HG03460 (cell line): ENCODE measurements at regions not wholly inside any gene's neighbourhood (a gene's known extent, or its start where the extent isn't known, plus 50 kb on each side); places are given as distances from the start of the nearest gene placed in this dataset.
"Not testable (repeated sequence)": the region's sequence is repeated elsewhere in the genome, so short reads cannot be mapped to it uniquely, and the experiment has no call there.

Experiments
- ATAC-seq: cut with Tn5 transposase; IDR thresholded peaks from one replicate; pipeline ENCODE4 v1.9.1; 2021; ENCODE audit not compliant: unreplicated experiment

GRCh38 chr2:13504808-13505207 is 788.1 kb downstream of the TRIB2 start:
- ATAC-seq = peak; percentile 63

- no peak for ATAC-seq
Observed at GRCh38 chr2:13508671-13509070, 791.9 kb downstream of the TRIB2 start.

- no peak for ATAC-seq
Observed at GRCh38 chr2:13515254-13515653, 798.5 kb downstream of the TRIB2 start.

- ATAC-seq = no peak
Observed at GRCh38 chr2:13522096-13522495, 805.4 kb downstream of the TRIB2 start.

- peak; percentile 93 for ATAC-seq
Observed at GRCh38 chr2:13522917-13523821, 806.4 kb downstream of the TRIB2 start.

- peak; percentile 24 for ATAC-seq
Observed at GRCh38 chr2:13524492-13524891, 807.8 kb downstream of the TRIB2 start.

- not testable (repeated sequence) for ATAC-seq
Observed at GRCh38 chr2:13531735-13532410, 815.1 kb downstream of the TRIB2 start.

GRCh38 chr2:13532781-13533523 is 816.2 kb downstream of the TRIB2 start:
- not testable (repeated sequence) for ATAC-seq

- ATAC-seq = no peak
Observed at GRCh38 chr2:13533524-13533922, 816.8 kb downstream of the TRIB2 start.

- ATAC-seq = no peak
Observed at GRCh38 chr2:13536941-13537340, 820.2 kb downstream of the TRIB2 start.

GRCh38 chr2:13537771-13538349 is 821.1 kb downstream of the TRIB2 start:
- no peak for ATAC-seq

GRCh38 chr2:13539296-13539695 is 822.6 kb downstream of the TRIB2 start:
- ATAC-seq = no peak

GRCh38 chr2:13542061-13542460 is 825.3 kb downstream of the TRIB2 start:
- no peak for ATAC-seq

- no peak for ATAC-seq
Observed at GRCh38 chr2:13542642-13543041, 825.9 kb downstream of the TRIB2 start.

GRCh38 chr2:13543550-13543949 is 826.8 kb downstream of the TRIB2 start:
- peak; percentile 71 for ATAC-seq

- ATAC-seq = no peak
Observed at GRCh38 chr2:13545320-13545719, 828.6 kb downstream of the TRIB2 start.

- no peak for ATAC-seq
Observed at GRCh38 chr2:13546131-13546530, 829.4 kb downstream of the TRIB2 start.

GRCh38 chr2:13550285-13551231 is 833.8 kb downstream of the TRIB2 start:
- ATAC-seq = no peak

- peak; percentile 75 for ATAC-seq
Observed at GRCh38 chr2:13558368-13558767, 841.6 kb downstream of the TRIB2 start.

GRCh38 chr2:13560322-13560721 is 843.6 kb downstream of the TRIB2 start:
- ATAC-seq = peak; percentile 59
